Stimulated activated CD4-positive, alpha-beta T cell treated with anti-CD3 and anti-CD28 coated beads, TNF-alpha, amount 100 ng/mL, for 24 hours (primary cell): ENCODE measurements at regions not wholly inside any gene's neighbourhood (a gene's known extent, or its start where the extent isn't known, plus 50 kb on each side); places are given as distances from the start of the nearest gene placed in this dataset.
"Not testable (repeated sequence)": the region's sequence is repeated elsewhere in the genome, so short reads cannot be mapped to it uniquely, and the experiment has no call there.

Experiments
- DNase-seq, 3 experiments: peaks; one replicate each; pipeline ENCODE4 v3.0.0-alpha.2; 2020; ENCODE audit warnings: low read depth in 3 of 3

DNA sequence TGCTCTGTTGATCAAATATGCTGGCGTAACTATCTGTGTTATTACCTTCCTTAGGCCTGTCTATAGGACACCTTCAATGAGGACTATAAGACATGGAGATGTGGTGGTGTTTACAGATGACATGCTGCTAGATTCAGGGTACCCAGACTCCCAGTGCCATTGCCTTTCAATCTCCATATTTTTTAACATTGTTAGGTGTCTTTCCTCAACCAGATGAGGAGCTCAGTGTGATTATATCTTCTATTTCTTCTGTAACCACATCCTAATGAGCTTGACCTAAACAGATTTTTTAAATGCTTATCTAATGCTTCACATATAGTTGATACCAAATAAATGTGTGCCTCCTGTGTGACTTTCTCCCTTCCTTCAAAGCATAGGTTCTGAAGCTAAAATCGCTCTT lies 730.1 kb upstream of the NR2F2 start:
- no peak for DNase-seq

DNA sequence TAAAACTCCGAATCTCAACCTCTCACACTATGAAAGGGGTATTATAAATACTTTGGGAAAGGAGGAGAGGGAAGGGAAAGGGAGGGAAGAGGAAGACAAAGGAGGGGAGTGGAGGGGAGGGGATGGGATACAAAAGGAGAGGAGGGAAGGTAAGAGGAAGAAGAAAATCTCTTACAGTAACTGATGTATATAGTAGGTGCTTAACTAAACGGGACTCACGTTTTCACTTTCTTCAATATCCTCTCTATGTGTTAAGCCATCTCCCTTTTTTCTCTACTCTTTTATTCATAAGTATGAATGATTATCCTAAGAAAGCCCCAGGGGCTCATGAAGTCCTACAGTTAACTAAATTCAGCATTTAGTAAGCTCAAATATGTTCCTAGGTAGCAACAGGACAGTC lies 729.6 kb upstream of the NR2F2 start:
- DNase-seq, result no peak

DNA sequence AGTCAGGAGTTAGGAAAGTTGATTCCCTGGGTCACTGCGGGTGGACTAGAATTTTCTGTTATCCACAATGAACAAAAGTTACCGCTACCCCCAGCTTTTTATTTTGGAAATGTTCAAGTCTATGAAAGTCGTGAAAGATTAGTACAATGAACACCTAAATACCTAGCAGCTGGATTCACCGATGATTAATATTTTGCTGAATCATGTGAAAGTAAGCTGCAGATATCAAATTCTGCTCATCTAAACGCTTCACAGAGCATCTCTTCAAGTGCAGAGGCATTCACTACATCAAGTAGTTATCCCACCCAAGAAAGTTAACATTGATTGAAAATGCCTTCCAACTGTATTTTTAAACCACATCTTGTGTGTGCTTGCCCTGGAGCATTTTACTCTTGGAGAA lies 729.0 kb upstream of the NR2F2 start:
- DNase-seq, result no peak

DNA sequence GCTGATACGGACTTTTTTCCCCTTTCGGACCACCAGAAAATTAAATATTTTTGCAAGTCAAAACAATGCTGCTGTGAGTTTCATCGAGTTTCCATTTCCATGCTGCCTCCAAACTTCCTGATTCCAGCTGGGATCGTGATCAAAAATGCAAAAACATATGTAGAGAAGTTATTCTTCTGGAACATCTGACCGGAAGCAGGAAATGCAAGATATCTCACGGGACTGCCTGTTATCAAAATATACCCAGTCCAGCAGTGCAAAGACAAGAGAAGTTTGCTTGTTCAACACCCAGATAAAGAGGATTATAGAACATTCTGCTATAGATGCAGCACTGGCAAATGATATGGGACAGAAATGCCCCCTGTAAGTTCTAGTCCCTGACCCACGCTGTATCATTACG lies 726.7 kb upstream of the NR2F2 start:
- no peak for DNase-seq

DNA sequence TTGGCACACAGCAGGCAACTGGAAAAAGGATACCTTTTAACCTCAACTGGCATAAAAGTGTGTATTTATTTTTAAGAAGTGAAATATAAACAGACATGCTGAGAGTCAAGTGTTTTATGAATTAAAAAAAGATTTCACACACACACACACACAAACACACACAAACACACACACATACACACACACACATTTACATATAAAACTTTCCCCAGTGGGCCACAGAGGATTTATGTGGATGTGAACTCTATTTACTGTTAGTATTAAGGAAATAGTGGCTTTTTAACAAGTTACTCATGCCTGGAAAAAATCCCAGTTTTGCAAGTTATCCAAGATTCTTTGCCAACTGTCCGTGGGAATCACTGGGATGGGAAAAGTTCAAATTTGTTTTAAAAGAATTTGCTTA lies 725.9 kb upstream of the NR2F2 start:
- no peak for DNase-seq

DNA sequence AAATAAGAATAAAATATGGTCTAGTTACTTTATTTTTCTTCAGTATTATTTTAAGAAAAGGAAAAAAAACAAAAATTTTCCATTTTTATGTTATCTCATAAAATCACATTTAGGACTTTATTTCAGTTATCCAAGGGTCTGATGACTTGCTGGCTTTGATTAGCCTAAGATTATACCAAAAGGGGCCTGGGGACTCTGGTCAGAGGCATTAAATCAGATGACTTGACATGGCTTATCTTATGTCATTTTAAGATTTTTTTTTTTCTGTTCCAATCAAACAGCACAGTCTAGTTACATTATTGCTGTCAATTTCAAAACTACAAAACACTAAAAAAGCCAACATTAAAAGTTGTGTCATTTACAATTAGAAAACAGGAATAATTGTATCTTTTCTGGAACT lies 725.4 kb upstream of the NR2F2 start:
- no peak for DNase-seq

DNA sequence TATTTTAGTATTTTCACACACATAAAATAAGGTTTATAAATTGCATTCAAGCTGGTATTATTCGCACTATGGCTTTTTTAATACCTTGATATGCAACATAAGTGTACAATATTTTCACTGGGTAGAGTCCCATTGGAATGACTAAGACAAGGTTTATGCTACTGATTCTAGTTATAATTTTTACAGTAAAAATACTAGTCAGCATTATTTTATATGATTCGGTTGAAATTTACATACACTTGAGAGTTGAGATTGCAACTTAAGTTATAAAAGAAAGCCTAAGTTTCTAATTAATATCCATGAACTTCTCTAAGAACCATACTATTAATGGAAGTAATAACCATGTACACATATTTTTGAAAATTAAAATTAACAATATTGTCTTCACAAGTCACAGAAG lies 723.9 kb upstream of the NR2F2 start:
- no peak for DNase-seq

DNA sequence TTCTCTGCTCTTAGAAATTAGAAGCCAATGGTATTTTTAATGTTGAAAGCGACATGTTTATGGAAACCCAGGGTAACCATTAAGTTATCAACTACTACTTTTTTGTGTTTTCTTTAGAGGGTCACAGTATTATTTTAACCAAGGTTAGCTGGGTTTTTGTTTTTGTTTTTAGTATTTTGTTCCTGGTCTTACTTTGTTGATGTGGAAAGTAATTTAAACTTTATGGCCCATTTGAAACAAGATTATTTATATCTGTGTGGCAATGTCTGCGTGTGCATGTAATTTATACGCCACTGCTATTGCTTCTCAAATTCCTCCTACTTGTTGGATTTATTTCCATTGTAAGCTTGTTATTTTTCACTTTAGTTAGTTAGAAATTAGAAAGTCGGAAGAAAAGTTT lies 722.1 kb upstream of the NR2F2 start:
- DNase-seq, result no peak

DNA sequence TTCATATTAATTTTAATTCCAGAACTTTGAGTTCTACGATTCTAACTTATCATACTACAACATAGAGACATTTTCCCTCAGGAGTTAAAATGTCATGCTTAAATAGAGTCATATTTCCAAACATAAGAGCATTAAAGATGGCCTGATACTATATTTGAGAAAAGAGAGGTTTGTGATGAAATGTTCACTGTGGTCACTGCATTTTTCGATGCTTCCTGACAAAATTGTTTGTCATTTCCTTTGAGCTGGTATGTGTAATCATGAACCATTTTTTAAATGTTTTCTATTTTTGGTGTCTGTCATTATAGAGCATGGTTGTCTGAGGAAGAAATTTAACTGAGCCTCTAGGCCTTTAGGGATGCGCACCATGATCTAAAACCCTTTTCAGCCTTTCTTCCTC lies 721.4 kb upstream of the NR2F2 start:
- no peak for DNase-seq

DNA sequence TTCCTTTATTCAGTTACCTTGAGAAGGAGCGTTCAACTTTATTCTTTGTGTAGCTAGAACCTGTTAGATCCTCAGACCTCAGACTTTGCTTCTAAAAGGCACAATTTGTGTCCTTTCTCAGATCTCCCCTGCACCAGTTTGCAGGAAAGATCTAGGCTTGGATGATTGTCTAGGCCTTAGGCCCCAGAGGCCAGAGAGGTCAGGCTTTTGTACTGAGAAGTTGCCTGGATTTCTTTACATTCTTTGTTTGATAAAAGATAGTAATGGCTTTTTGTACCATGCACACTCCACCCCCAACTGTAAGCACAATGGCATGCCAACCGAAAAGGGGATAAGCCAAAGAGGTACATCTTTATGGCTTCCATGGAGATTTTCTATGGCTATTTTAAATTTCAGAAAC lies 719.6 kb upstream of the NR2F2 start:
- DNase-seq, result no peak

DNA sequence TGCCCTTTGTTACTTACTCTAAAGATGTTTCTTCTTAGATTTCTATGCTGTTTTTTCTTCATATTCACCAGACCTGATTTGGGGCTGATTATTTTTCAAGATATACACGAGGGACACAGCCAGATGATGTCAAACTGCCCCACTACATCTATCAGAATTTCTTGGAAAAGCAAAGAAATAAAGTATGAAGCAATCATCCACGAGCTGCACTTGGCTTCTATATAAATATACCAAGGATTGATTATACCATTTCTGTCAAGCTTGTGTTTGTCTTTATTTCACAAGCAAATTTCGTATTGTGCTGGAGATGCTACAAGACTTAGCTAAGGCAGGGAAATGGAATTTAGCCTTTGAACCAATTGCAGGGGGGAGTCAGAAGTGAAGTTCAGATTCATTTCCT lies 715.1 kb upstream of the NR2F2 start:
- DNase-seq, result no peak

DNA sequence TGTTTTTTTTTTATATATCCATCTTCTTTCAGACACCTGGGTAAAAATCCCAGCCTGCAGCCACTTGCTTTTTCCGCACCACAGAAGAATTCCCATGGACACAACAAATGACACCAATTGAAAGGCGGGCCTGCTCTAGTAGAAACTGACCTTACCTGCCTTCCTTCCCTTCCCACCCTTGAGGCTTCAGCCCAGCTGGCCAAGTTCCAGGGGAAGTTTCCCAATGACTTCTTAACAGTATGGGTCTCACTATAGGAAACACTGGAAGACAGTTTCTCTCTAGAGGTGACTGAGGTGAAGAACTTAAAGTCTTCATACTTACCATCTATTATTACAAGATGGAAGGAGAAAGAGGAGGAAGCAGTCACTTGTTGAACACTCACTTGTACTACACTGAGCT lies 714.2 kb upstream of the NR2F2 start:
- no peak for DNase-seq

DNA sequence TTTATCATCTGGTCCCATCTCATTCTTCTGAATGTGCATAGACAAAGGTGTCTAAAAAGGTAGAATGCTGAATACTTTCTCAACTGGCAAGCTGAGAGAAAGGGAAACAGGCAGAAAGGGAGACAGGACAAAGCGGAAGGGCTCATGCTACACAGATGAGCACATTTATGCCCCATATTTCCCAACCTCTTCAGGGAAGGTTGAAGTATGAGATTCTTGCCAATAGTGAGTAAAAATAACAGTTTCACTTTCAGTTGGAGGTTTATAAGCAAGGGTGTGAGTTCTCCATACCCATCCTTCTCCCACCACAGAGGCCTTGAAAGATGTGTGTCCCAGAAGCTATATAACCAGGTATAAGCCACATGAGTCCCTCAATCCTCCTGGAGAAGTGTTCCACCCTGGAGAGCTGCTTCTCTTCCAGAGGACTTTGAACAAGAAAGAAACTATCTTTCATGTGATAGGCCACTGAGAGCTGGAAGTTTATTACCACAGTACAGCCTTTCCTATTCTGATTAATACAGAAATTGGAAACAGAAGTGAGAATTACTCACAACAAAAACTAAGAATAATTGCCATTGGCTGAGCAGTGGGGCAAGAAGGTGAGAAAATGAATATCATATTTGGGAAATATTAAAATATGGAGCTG lies 709.4 kb upstream of the NR2F2 start:
- no peak for DNase-seq

DNA sequence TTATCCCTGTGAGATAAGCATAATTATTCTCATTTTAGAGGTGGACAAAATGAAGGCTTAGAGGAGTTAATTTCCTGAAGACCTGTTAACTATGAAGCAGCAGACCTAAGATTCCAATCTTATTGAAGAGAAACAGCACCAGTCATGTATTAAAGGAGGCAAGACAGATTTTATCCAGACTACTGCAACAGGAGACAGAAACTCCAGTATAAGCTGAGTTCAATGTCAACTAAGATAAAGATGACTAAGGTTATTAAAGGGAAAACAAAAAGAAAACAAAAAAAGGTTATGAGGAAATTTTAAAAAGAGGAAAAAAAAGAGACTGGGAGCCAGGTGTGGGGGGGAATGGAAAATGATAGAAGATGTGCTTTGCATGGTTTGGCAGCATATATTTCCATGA lies 707.7 kb upstream of the NR2F2 start:
- DNase-seq, result no peak

DNA sequence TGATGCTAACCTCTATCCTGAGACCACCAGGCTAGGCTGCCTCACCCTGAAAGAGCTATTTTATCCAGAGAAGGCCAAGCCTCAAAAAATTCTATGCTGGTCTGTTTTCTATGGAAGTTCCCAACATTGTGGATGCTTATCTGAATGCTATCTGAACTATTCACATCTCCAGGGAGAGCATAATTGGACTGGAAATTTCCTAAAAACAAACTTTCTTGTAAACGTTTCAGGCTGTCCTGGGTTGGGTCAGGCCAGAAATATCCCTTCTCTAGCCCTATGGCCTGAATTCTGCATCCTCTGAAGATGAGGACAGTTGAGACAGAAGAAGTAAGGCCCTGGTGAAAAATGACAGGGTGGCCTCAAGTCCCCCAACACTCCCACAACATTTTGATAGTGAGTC lies 706.4 kb upstream of the NR2F2 start:
- DNase-seq, result no peak

DNA sequence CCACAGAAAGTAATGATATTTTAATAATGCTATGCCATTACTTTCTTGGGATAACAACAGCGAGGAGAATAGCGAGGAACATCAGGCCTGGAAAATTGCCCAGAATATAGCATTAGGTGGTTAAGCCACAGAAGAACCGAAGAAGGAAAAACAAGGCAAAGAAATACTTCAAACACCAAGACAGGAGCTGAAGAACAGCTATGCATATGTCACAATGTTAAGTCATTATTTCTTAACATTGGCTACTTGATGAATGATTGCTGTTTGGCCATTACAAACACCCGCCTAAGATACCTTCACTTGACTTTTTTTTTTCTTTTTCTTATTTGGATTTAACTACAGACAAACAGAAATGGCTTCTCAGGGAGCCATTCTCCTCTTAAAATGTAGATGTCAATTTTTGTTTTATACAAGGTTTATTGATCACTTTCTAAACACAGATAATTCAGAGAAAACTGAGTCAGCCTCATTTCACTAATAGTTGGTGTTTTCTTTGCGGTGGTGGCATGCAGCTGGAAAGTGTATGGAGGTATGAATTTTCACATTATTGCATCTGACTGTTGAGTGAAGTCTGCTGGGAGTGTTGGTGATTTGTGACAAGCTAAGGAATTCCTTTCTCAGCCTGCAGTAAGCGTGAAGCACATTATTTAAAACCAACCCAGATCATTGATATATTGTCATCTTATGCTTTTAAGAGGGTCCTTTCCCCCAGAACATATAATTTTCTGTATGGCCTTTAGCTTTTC lies 705.7 kb upstream of the NR2F2 start:
- DNase-seq, result no peak

DNA sequence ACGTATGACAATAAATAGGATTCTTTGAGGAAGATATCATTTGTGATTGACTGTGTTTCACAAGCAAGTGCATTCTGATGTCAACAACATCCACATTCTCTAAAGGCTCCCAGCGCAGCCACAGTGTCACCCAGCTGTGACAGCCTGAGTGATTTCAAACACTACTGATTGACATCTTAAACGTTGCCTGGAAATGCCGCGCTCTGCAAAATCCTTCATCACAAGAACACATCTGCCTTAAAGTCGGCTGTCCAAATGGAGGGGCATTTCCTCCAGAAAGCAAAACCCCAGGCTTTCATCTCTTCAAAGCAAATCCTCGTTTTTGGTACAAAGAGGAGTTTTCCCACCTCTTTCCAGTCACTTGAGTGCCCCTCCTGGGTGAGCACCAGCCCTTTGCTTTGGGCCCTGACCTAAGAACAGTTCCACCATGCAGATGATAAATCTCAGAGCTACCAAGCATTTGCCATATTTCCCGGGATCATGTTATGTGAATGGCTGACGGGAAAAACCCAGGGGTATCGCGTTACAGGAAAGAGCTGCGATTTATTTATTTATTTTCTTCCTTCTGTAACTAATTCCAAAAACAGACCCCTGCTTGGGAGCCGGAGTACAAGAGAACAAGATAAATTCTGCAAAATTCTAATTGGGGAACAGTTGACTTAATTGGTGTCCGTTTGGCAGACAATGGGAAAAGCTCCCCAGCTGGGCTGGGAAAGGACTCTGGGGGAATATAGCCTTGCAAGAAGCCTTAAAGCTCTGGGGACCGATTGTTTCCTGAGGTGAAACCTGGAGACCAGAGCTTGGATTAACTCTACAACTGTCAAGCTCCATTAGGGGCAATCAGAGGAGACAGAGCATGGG lies 703.8 kb upstream of the NR2F2 start:
- no peak for DNase-seq

DNA sequence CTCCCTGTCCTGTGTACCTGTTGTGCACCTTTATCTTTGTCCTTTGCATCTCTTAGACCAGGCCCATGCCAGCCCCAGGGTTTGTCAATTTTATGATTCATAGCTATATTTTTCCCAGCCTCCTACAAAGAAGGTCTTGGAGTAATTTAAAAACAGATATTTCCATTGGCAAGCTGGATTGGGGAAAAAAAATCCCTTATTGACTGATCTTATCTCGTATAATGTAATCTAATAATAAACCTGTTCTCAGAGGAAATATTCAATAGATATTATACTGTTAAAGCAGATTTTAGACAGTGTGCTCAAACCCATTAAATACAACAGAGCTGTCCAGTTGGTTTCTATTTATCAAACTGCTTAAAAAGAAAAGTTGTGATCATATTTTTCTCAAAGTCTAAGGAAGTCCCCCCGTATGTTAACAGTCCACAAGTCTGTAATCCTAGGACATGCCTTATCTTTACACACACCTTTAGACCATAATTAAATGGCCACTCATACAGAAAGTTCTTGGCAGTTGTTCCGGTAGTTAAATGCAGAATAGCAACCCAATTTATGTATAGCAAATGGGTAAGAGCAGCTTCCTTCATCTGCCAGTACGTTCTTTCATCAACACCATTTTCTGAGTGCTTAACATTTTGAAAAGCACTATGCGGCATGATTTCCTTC lies 700.9 kb upstream of the NR2F2 start:
- DNase-seq, result no peak

DNA sequence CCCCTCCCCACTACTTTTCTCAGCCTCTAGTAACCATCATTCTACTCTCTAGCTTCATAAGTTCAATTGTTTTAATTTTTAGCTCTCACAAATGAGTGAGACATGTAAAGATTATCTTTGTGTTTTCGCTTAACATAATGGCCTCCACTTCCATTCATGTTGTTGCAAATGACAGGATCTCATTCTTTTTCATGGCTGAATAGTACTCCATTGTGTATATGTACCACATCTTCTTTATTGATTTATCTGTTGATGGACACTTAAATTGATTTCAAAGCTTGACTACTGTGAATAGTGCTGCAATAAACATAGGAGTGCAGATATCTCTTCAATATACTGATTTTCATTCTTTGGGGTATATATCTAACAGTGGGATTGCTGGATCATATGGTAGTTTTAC lies 699.8 kb upstream of the NR2F2 start:
- no peak for DNase-seq

DNA sequence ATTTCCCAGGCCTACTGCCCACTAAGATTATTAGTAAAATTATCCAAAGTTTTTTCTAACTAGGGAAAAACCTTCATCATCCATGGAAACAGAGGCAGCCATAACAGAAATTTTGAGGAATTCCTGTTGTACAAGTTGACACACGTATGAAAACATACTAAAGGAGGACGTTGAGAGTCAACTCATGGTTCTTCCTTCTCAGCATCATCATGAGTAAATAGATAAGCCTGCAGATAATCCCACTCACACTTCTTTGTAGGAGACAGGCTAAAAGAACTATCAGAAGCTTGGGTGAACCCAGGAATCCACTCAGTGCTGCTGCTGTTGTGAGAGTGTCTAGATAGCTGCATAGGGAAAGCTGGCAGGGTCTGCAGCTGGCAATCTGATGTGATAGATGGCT lies 694.8 kb upstream of the NR2F2 start:
- DNase-seq, result no peak

DNA sequence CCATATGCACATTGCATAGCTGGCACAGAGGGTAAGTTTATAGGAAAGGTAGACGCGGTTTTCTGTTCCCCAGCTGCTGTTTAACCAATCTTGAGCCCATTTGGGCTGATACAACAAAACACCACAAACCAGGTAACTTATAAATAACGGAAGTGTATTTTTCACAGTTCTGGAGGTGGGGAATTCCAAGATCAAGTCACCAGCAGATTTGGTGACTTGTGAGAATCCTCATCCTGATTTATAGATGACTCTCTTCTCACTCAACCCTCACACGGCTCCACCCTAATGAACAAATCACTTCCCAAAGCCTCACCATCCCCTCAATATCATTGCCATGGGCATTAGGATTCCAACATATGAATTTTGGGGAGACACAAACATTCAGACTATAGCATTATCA lies 694.4 kb upstream of the NR2F2 start:
- DNase-seq, result no peak

DNA sequence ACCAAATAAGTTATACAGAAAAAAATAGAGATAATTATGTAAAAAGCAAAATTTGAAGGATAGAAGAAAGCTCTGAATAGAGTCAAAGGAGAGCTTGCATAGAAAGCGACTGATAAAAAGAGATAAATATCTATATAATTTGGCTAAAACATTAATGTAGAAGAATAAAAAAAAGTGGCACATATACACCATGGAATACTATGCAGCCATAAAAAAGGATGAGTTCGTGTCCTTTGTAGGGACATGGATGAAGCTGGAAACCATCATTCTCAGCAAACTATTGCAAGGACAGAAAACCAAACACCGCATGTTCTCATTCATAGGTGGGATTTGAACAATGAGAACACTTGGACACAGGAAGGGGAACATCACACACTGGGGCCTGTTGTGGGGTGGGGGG lies 693.3 kb upstream of the NR2F2 start:
- not testable (repeated sequence) for DNase-seq
